ENCODE measurements at regions not wholly inside any gene's neighbourhood (a gene's known extent, or its start where the extent isn't known, plus 50 kb on each side); places are given as distances from the start of the nearest gene placed in this dataset.
"Not testable (repeated sequence)": the region's sequence is repeated elsewhere in the genome, so short reads cannot be mapped to it uniquely, and the experiment has no call there.

DNA sequence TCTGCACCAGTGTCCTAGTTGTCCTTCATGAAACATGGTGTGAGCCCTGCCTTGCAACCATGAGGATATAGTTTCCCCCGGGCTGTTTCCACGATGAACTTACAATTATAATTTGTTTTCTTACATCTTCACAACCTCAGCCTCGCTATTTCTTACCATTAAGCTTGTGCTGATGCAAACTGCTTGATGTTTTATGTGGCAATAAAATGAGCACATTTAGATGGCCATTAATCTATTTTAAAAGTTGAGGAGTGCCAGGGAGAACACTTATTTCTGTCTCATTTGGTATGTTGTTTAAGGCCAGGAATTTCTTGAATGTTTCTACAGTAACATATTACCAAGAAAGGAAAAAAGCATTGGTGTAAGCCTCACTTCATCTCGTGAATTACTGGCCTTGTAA is 214.5 kb upstream of the SLC8A1 start:
- no peaks in the 10 kb centered on the region for H3K4me1 ChIP-seq (ENCODE audit: control insufficient read depth in 2 of 2, insufficient read depth in 2 of 2, low read length in 2 of 2)
- H3K9ac ChIP-seq (ENCODE audit: low read depth in 1 of 2, low read length in 2 of 2): no peak overlapping the region
- H3K27me3 ChIP-seq (ENCODE audit: control insufficient read depth in 2 of 2, insufficient read depth in 2 of 2, low read length in 2 of 2): no peaks in the 10 kb centered on the region
- no peaks in the 10 kb centered on the region for H3K36me3 ChIP-seq (ENCODE audit: control insufficient read depth in 2 of 2, insufficient read depth in 2 of 2, low read length in 2 of 2)
- H3K27ac ChIP-seq (ENCODE audit: low read depth in 2 of 2, low read length in 2 of 2): no peak overlapping the region
- no peak overlapping the region for H3K4me3 ChIP-seq (ENCODE audit: low read length in 2 of 2)
- no peaks in the 10 kb centered on the region for H3K9me3 ChIP-seq (ENCODE audit: control insufficient read depth in 2 of 2, low read length in 2 of 2)

GRCh38 chr2:40668425-40668824 is 216.5 kb upstream of the SLC8A1 start:
- no peak overlapping the region for H3K27ac ChIP-seq (ENCODE audit: low read depth in 2 of 2, low read length in 2 of 2)
- H3K4me3 ChIP-seq (ENCODE audit: low read length in 2 of 2): no peak overlapping the region
- H3K27me3 ChIP-seq (ENCODE audit: control insufficient read depth in 2 of 2, insufficient read depth in 2 of 2, low read length in 2 of 2): no peaks in the 10 kb centered on the region
- H3K4me1 ChIP-seq (ENCODE audit: control insufficient read depth in 2 of 2, insufficient read depth in 2 of 2, low read length in 2 of 2): no peaks in the 10 kb centered on the region
- H3K9ac ChIP-seq (ENCODE audit: low read depth in 1 of 2, low read length in 2 of 2): no peak overlapping the region
- no peaks in the 10 kb centered on the region for H3K9me3 ChIP-seq (ENCODE audit: control insufficient read depth in 2 of 2, low read length in 2 of 2)
- no peaks in the 10 kb centered on the region for H3K36me3 ChIP-seq (ENCODE audit: control insufficient read depth in 2 of 2, insufficient read depth in 2 of 2, low read length in 2 of 2)

DNA sequence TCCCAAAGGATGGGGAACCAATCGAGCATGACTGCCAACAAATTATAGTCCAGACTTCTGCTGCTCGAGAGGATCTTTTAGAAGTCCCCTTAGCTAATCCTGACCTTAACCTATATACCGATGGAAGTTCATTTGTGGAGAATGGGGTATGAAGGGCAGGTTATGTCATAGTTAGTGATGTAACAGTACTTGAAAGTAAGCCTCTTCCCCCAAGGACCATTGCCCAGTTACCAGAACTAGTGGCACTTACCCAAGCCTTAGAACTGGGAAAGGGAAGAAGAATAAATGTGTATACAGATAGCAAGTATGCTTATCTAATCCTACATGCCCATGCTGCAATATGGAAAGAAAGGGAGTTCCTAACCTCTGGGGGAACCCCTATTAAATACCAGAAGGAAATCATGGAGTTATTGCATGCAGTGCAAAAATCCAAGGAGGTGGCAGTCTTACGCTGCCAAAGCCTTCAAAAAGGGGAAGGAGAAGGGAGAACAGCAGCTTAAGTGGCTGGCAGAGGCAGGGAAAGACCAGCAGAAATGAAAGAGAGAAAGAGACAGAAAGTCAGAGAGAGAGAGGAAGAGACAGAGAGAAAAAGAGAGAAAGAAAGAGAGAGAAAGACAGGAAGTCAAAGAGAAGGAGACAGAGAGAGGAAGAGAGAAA is 224.4 kb upstream of the SLC8A1 start:
- not testable (repeated sequence) for H3K9me3 ChIP-seq (ENCODE audit: control insufficient read depth in 2 of 2, low read length in 2 of 2); H3K4me3 ChIP-seq (ENCODE audit: low read length in 2 of 2); H3K36me3 ChIP-seq (ENCODE audit: control insufficient read depth in 2 of 2, insufficient read depth in 2 of 2, low read length in 2 of 2); H3K27ac ChIP-seq (ENCODE audit: low read depth in 2 of 2, low read length in 2 of 2); H3K4me1 ChIP-seq (ENCODE audit: control insufficient read depth in 2 of 2, insufficient read depth in 2 of 2, low read length in 2 of 2); H3K27me3 ChIP-seq (ENCODE audit: control insufficient read depth in 2 of 2, insufficient read depth in 2 of 2, low read length in 2 of 2); H3K9ac ChIP-seq (ENCODE audit: low read depth in 1 of 2, low read length in 2 of 2)

DNA sequence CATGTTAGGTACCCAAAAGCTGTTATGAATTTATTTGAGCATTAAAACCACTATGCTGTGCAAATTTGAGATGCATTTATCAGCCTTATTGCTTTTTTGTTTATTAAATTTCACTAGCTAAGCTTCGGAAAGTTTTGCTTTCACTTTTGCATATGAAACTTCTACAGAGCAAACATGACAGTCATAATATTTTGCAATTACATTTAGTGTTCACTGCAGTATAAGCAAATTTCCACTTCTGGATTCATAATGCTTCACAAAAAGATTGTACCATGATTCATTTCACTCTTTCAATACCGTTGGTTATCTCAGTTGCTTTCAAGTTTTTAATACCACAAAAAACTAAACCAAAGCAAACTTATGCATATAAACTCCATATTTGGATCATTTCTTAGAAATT is 228.7 kb upstream of the SLC8A1 start:
- H3K4me3 ChIP-seq (ENCODE audit: low read length in 2 of 2): peak overlapping the region in 1 of 2 donors; percentile 39
- no peak overlapping the region for H3K9ac ChIP-seq (ENCODE audit: low read depth in 1 of 2, low read length in 2 of 2)
- no peaks in the 10 kb centered on the region for H3K36me3 ChIP-seq (ENCODE audit: control insufficient read depth in 2 of 2, insufficient read depth in 2 of 2, low read length in 2 of 2)
- H3K27me3 ChIP-seq (ENCODE audit: control insufficient read depth in 2 of 2, insufficient read depth in 2 of 2, low read length in 2 of 2): no peaks in the 10 kb centered on the region
- H3K4me1 ChIP-seq (ENCODE audit: control insufficient read depth in 2 of 2, insufficient read depth in 2 of 2, low read length in 2 of 2): no peaks in the 10 kb centered on the region
- no peaks in the 10 kb centered on the region for H3K9me3 ChIP-seq (ENCODE audit: control insufficient read depth in 2 of 2, low read length in 2 of 2)
- no peak overlapping the region for H3K27ac ChIP-seq (ENCODE audit: low read depth in 2 of 2, low read length in 2 of 2)

DNA sequence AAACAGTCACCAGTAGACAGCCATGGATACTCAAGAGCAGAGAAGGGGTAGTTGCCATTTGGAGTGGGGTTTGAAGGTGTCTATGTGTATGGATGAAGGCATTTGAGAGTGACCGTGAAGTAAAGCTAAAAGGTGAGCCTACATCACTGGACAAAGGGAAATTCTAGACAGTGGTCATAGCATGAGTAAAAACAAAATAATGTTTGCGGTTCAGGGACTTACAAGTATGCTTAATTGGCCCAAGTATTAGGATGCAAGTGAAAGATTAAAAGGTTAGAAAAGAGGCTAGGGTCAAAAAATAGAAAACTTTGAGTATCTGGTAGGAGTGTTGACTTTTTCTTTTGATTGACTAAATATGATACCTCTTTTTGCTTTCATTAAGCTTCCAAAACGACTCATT is 238.1 kb upstream of the SLC8A1 start:
- Histone ChIP-seq H3K4me1 (ENCODE audit: control insufficient read depth in 2 of 2, insufficient read depth in 2 of 2, low read length in 2 of 2) (no peaks in the 10 kb centered on the region), H3K27me3 (ENCODE audit: control insufficient read depth in 2 of 2, insufficient read depth in 2 of 2, low read length in 2 of 2) (no peaks in the 10 kb centered on the region), H3K4me3 (ENCODE audit: low read length in 2 of 2) (no peak overlapping the region), H3K36me3 (ENCODE audit: control insufficient read depth in 2 of 2, insufficient read depth in 2 of 2, low read length in 2 of 2) (no peaks in the 10 kb centered on the region), H3K9ac (ENCODE audit: low read depth in 1 of 2, low read length in 2 of 2) (no peak overlapping the region), H3K9me3 (ENCODE audit: control insufficient read depth in 2 of 2, low read length in 2 of 2) (no peaks in the 10 kb centered on the region), H3K27ac (ENCODE audit: low read depth in 2 of 2, low read length in 2 of 2) (no peak overlapping the region)

DNA sequence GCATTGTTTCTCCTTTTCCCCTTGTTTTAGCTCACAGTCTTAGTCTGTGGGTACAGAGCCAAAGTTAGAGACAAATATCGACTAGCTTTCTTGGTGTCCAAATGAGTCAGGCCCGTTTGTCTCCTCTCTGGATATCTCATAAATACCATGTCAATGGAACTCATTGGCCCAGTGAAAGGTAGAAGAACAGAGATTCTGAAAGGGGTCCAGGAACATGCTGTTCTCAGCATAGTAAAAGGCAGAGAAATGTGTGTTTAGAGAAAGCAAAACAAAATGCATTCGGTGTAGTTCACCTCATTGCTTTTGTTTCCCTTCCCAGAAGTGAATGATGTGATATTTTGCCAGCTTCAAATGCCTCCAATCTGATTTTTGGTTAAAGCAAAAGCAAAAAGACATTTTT is 238.6 kb upstream of the SLC8A1 start:
- no peak overlapping the region for H3K27ac ChIP-seq (ENCODE audit: low read depth in 2 of 2, low read length in 2 of 2)
- H3K36me3 ChIP-seq (ENCODE audit: control insufficient read depth in 2 of 2, insufficient read depth in 2 of 2, low read length in 2 of 2): no peaks in the 10 kb centered on the region
- H3K9me3 ChIP-seq (ENCODE audit: control insufficient read depth in 2 of 2, low read length in 2 of 2): no peaks in the 10 kb centered on the region
- H3K4me3 ChIP-seq (ENCODE audit: low read length in 2 of 2): no peak overlapping the region
- H3K27me3 ChIP-seq (ENCODE audit: control insufficient read depth in 2 of 2, insufficient read depth in 2 of 2, low read length in 2 of 2): no peaks in the 10 kb centered on the region
- no peaks in the 10 kb centered on the region for H3K4me1 ChIP-seq (ENCODE audit: control insufficient read depth in 2 of 2, insufficient read depth in 2 of 2, low read length in 2 of 2)
- H3K9ac ChIP-seq (ENCODE audit: low read depth in 1 of 2, low read length in 2 of 2): no peak overlapping the region

DNA sequence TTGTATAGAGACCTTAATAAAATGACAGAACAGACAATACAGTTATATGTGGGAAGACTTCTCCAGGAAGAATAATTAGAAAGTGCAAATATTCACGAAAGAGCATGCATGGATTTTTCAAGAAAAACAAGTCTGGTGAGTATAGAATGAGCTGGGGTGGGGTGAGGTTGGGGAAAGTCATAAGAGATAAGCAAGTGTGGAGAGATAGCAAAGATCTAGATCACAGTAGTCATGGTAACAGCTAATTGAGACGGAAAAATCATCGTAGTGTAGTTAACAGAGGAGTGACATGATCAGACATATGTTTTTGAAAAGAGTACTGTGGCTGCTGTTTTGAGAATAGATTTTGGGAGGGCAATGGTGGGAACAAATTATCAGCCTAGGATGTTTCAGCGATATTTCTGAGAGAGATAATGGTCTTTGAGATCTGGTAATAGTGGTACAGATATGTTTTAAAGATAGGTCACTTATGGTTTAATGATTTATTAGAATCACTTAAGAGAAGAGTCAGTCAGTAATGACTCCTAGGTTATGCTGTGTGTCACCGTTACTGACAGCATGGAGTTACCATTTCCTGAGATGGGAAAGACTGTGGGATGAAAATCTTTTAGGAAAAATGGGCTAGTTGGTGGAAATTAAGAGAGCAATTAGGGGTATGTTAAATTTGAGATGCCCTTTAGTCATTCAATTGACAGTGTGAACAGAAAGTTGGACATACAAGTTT is 248.5 kb upstream of the SLC8A1 start:
- H3K9ac ChIP-seq (ENCODE audit: low read depth in 1 of 2, low read length in 2 of 2): no peak overlapping the region

GRCh38 chr2:40712197-40712894 is 260.5 kb upstream of the SLC8A1 start:
- not testable (repeated sequence) for H3K27me3 ChIP-seq (ENCODE audit: control insufficient read depth in 2 of 2, insufficient read depth in 2 of 2, low read length in 2 of 2); H3K9me3 ChIP-seq (ENCODE audit: control insufficient read depth in 2 of 2, low read length in 2 of 2); H3K27ac ChIP-seq (ENCODE audit: low read depth in 2 of 2, low read length in 2 of 2); H3K9ac ChIP-seq (ENCODE audit: low read depth in 1 of 2, low read length in 2 of 2); H3K4me1 ChIP-seq (ENCODE audit: control insufficient read depth in 2 of 2, insufficient read depth in 2 of 2, low read length in 2 of 2); H3K4me3 ChIP-seq (ENCODE audit: low read length in 2 of 2); H3K36me3 ChIP-seq (ENCODE audit: control insufficient read depth in 2 of 2, insufficient read depth in 2 of 2, low read length in 2 of 2)

More for the DNA sequence above, 248.5 kb upstream of the SLC8A1 start:
- Histone ChIP-seq H3K27me3 (ENCODE audit: control insufficient read depth in 2 of 2, insufficient read depth in 2 of 2, low read length in 2 of 2) (no peaks in the 10 kb centered on the region), H3K9me3 (ENCODE audit: control insufficient read depth in 2 of 2, low read length in 2 of 2) (no peaks in the 10 kb centered on the region), H3K27ac (ENCODE audit: low read depth in 2 of 2, low read length in 2 of 2) (no peak overlapping the region), H3K4me1 (ENCODE audit: control insufficient read depth in 2 of 2, insufficient read depth in 2 of 2, low read length in 2 of 2) (no peaks in the 10 kb centered on the region), H3K36me3 (ENCODE audit: control insufficient read depth in 2 of 2, insufficient read depth in 2 of 2, low read length in 2 of 2) (no peaks in the 10 kb centered on the region), H3K4me3 (ENCODE audit: low read length in 2 of 2) (no peak overlapping the region)

GRCh38 chr2:40716879-40717278 is 265.0 kb upstream of the SLC8A1 start:
- Histone ChIP-seq H3K4me1 (ENCODE audit: control insufficient read depth in 2 of 2, insufficient read depth in 2 of 2, low read length in 2 of 2) (no peaks in the 10 kb centered on the region), H3K27ac (ENCODE audit: low read depth in 2 of 2, low read length in 2 of 2) (no peak overlapping the region), H3K27me3 (ENCODE audit: control insufficient read depth in 2 of 2, insufficient read depth in 2 of 2, low read length in 2 of 2) (no peaks in the 10 kb centered on the region), H3K9me3 (ENCODE audit: control insufficient read depth in 2 of 2, low read length in 2 of 2) (no peaks in the 10 kb centered on the region), H3K4me3 (ENCODE audit: low read length in 2 of 2) (no peak overlapping the region), H3K9ac (ENCODE audit: low read depth in 1 of 2, low read length in 2 of 2) (no peak overlapping the region), H3K36me3 (ENCODE audit: control insufficient read depth in 2 of 2, insufficient read depth in 2 of 2, low read length in 2 of 2) (no peaks in the 10 kb centered on the region)

- H3K27ac ChIP-seq (ENCODE audit: low read depth in 2 of 2, low read length in 2 of 2): no peak overlapping the region
- H3K36me3 ChIP-seq (ENCODE audit: control insufficient read depth in 2 of 2, insufficient read depth in 2 of 2, low read length in 2 of 2): no peaks in the 10 kb centered on the region
- no peaks in the 10 kb centered on the region for H3K4me1 ChIP-seq (ENCODE audit: control insufficient read depth in 2 of 2, insufficient read depth in 2 of 2, low read length in 2 of 2)
- no peak overlapping the region for H3K4me3 ChIP-seq (ENCODE audit: low read length in 2 of 2)
- H3K9me3 ChIP-seq (ENCODE audit: control insufficient read depth in 2 of 2, low read length in 2 of 2): peaks cover 2 to 3% of the 10 kb centered on the region in 2 donors
- no peak overlapping the region for H3K9ac ChIP-seq (ENCODE audit: low read depth in 1 of 2, low read length in 2 of 2)
- no peaks in the 10 kb centered on the region for H3K27me3 ChIP-seq (ENCODE audit: control insufficient read depth in 2 of 2, insufficient read depth in 2 of 2, low read length in 2 of 2)
These were observed 267.5 kb upstream of the SLC8A1 start for GRCh38 chr2:40719414-40719813.

Measured in mucosa of rectum (tissue), 2 donors.